ENCODE measurements at regions not wholly inside any gene's neighbourhood (a gene's known extent, or its start where the extent isn't known, plus 50 kb on each side); places are given as distances from the start of the nearest gene placed in this dataset.

DNA sequence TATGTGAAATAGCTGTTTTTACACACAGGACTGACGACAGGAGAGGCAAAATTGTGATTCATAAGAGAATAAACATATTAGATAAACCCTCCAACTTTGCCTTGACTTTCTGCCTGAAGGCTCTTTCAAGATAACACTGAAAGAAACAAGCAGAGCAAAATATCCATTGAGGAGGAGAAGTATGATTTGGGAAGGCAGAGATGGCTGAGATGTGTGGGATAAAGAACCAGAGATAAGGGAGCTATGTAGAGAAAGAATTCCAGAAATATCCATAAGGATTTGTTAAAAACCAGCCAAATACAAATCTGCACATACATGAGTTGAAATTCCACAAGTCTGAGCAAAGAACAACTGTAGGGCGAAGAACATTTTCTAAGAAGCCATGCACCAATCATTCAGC lies 1064.7 kb downstream of the PLA2G4A start (continued):
- TF ChIP-seq ZNF462 (CRISPR knock-in tag; IDR thresholded peaks at IDR 0.05), result no peak
- no peak for TF ChIP-seq ZNF114 (CRISPR knock-in tag; IDR thresholded peaks at IDR 0.05)
- TF ChIP-seq ETS1 (IDR thresholded peaks at IDR 0.05), result no peak
- TF ChIP-seq, protein P1, sequence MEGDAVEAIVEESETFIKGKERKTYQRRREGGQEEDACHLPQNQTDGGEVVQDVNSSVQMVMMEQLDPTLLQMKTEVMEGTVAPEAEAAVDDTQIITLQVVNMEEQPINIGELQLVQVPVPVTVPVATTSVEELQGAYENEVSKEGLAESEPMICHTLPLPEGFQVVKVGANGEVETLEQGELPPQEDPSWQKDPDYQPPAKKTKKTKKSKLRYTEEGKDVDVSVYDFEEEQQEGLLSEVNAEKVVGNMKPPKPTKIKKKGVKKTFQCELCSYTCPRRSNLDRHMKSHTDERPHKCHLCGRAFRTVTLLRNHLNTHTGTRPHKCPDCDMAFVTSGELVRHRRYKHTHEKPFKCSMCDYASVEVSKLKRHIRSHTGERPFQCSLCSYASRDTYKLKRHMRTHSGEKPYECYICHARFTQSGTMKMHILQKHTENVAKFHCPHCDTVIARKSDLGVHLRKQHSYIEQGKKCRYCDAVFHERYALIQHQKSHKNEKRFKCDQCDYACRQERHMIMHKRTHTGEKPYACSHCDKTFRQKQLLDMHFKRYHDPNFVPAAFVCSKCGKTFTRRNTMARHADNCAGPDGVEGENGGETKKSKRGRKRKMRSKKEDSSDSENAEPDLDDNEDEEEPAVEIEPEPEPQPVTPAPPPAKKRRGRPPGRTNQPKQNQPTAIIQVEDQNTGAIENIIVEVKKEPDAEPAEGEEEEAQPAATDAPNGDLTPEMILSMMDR (conservative IDR thresholded peaks at IDR 0.05; ENCODE audit: low read depth in 2 of 2), result no peak
- TF ChIP-seq CREB1 (CRISPR knock-in tag; IDR thresholded peaks at IDR 0.05; ENCODE audit: low read depth), result no peak
- TF ChIP-seq EZH2 (IDR thresholded peaks at IDR 0.05; ENCODE audit: low read depth, unreplicated experiment), result no peak
- TF ChIP-seq EZH2phosphoT487 (IDR thresholded peaks at IDR 0.05; ENCODE audit: unreplicated experiment), result no peak
- TF ChIP-seq POLR2AphosphoS5 (IDR thresholded peaks at IDR 0.05; ENCODE audit: low read depth), result no peak

Data from GM23338 (cell line).